GM18519 (cell line): ENCODE measurements at regions not wholly inside any gene's neighbourhood (a gene's known extent, or its start where the extent isn't known, plus 50 kb on each side); places are given as distances from the start of the nearest gene placed in this dataset.

Experiments used
- ATAC-seq: cut with Tn5 transposase; IDR thresholded peaks from one replicate; pipeline ENCODE4 v1.9.1; 2021; ENCODE audit warnings: mild to moderate bottlenecking, moderate library complexity; ENCODE audit not compliant: unreplicated experiment, low FRiP score

DNA sequence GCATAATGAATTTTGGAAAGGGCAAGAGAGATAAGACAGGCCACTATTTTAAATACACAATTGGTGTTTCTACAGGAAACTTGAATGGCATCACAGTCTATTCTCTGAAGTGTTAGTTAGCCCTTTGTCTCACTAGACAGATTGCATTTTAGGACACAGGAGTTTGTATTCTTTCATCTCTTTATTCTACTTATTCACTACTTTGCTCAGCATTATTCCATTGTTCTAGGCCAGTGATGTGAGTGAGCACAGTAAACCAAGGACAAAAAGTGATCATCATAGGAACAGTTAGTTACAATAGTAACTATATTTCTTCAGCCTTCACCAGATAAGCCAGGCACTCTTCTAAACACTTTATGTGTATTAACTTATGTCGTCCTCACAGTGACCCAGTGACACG is 150.2 kb upstream of the SLCO3A1 start:
- ATAC-seq = no peak

DNA sequence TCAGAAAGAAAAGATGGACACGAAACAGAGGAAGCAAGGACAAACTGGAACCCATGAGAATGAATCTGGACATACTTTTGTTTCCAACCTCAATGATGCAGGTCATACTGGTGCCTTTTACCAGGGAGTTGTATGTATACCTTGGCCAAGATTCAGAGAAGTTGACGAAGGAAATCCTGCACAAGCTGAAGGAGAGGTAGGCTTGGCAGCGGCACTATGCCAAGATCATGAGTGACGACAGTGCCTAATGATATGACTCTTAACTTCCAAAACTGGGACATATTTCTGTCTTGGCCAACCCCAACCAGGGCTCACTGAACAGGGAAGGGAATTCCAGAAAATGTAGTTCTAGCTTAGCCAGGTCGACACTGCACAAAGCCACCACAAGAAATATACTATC is 149.2 kb upstream of the SLCO3A1 start:
- no peak for ATAC-seq

DNA sequence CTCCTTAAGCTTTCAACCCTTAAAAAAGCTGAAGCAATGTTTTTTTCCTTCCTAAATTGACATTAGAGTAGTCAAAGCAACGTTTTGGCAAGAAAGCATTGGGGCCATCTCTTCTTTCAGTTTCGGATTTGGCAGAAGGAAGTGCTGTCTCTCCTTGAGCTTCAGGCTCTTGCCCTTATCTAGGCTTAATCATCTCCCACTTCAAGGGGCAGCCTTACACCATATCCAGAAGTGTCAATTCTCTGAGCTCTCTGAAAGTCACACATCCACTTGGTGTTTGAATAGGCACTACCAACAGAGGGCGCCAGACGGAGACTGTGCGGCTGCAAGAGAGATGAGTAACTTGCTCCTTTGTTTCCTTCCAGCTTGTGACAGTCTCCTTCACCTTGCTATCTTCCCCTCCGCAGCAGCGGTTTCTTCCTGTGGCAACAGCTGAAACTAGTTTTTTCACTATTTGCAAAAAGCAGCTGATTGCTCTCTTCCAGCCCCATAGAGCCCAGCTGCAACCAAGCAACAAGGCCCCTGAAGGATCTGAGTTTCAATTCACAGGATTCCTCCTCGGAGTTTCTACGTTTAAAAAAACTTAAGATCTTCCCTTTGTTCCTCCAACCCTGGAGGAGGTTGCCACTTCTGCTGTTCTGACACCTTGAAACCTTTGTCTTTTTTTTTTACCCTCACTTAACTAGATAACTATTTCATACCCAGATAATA is 147.0 kb upstream of the SLCO3A1 start:
- ATAC-seq = peak; percentile 75

DNA sequence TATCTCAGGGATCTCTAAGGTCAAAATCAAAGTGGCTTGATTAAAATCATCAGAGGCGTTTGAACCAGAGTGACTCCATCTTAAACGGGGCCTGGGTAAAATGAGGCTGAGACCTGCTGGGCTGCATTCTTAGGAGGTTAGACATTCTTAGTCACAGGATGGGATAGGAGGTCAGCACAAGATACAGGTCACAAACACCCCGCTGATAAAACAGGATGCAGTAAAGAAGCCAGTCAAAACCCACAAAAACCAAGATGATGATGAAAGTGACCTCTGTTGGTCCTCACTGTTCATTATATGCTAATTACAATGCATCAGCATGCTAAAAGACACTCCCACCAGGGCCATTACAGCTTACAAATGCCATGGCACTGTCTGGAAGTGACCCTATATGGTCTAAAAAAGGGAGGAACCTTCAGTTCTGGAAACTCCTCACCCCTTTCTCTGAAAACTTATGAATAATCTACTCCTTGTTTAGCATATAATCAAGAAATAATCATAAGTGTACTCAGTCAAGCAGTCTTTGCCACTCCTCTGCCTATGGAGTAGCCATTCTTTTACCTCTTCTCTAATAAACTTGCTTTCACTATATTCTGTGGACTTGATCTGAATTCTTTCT is 143.3 kb upstream of the SLCO3A1 start:
- no peak for ATAC-seq

DNA sequence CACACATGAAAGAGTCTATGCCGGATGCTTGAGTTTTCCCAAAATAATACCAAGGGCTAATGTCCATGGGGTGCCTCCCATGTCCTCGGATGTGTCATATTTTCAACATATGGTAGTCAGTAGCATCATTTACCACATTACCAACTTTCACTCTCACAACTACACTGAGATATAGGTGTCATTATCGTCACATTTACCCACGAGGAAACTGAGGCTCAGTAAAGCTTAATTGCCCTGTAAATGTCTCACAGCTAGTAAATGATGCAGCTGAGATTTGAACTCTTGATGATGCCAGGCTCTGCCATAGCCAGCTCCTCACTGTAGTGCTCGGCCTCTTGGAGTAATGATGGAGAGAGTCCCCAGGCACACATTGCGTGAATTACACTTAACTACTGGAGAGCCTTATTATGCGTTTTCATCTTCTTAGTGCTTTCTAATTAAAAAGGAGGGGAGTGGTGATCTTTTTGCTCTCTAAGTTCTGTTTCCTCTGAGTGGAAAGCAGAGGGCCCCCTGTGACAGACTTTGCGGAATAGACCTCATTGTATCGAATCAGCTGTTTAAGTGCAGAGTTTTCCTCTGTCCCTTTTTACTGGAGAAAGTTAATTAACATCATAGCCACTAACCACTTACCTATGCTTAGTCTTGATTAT is 142.0 kb upstream of the SLCO3A1 start:
- ATAC-seq = no peak

DNA sequence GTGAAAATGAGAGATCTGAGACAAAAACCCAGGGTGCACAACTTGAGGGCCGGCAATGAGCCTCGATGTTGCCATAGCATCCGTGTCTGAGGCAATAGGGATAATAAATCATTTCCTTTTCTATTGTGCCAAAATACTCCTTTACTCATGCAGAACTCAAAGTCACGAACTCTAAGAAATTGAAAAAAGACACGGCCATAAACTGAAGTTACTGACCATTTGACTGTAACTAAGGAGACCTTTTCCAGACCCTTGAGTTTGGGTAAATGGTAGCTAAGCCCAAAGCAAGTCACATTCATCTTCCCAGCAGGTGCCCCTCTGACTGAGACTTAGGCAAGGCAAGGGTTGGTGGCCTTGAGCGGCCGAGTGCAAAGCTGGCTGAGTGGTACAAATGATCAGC is 141.2 kb upstream of the SLCO3A1 start:
- no peak for ATAC-seq

DNA sequence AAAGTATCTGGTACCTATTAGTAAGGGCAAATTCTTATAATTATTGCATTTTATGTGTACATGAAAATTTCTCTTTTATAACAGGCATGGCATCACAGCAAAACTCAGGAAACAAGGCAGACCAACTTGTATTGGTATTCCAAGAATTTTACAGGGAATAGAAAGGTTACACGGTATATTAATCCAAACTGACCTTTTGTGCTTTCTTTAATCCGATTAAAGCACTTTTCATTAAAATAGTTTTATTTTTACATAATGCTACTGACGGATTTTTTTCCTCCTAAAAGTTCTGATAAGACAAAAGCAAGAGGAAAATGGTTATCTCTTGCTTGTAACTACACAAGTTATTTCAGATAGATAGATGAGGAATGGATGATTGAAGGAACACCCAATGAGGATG is 137.0 kb upstream of the SLCO3A1 start:
- no peak for ATAC-seq

DNA sequence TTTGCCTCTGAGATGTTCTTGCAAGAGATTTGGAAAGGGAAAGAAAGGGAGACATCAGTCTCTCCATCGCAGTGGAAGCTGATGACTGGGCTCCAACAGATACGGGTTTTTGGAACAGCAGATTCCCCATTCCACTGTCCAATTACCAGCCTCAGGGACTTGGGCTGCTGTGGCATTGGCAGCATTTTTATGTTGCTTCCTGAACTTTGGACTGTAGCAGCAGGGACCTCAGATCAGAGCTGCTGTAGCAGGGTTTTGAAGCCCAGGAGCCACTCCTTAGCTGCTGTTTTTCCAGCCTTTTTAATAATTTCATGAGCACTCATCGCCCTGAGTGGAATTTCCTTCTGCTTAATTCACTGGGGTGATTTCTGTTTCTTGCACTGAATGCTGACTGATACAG is 135.7 kb upstream of the SLCO3A1 start:
- ATAC-seq = no peak

DNA sequence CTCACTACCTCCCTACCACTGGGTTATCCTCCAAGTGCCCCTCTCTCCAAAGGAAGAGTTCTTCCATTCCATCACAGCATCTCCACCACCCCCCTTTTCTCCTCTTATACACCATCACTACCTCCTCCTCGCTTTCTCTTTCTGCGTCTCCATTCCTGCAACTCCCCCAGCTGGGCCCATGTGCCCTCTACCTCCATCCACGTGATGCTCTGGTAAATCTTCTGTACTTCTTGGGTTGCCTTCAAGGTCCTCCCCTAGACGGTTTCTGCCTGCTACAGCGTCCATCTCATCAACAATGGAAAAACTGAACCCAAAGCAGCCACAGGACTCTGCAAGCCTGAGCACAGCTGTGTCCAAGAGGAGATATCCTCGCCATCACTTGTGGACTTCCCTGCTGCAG is 129.5 kb upstream of the SLCO3A1 start:
- ATAC-seq = no peak

DNA sequence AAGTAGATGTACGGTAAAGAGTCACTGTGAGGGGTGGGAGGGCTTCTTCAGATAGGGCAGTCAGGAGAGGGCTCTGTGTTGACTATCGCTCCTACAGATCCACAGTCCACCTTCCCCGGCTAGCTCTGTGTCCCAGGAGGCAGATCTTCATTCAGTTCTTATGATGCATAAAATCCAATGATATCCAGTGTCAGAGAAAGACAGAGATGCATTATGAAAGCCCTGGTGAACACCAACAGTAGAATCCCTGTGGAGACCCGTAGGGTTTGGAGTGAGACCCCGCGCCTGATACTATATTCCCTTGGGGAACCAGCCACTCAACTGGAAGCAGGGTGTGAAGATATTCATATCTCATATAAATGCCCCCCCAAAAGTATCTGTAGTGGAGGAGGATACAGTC is 119.8 kb upstream of the SLCO3A1 start:
- no peak for ATAC-seq

DNA sequence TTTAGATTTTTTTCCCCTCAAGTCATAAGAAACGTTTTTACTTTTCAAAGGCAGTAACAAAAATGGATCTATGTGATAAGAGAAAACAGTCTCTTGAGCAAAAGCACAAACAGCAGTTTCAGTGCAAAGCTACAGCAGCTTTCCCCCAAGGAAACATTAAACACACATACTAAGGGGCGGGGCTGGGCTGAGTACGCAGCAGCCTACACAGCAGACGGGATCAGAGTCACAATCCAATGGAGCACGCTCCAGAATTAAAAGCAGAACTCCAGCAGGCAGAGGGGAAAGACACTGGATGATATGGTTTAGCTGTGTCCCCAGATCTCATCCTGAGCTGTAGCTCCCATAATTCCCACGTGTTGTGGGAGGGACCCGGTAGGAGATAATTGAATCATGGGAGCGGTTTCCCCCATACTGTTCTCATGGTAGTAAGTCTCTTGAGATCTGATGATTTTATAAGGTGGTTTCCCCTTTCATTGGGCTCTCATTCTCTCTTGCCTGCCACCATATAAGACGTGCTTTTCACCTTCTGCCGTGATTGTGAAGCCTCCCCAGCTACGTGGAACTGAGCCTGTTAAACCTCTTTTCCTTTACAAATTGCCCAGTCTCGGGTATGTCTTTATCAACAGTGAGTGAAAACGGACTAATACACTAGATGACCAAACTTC is 116.2 kb upstream of the SLCO3A1 start:
- no peak for ATAC-seq

DNA sequence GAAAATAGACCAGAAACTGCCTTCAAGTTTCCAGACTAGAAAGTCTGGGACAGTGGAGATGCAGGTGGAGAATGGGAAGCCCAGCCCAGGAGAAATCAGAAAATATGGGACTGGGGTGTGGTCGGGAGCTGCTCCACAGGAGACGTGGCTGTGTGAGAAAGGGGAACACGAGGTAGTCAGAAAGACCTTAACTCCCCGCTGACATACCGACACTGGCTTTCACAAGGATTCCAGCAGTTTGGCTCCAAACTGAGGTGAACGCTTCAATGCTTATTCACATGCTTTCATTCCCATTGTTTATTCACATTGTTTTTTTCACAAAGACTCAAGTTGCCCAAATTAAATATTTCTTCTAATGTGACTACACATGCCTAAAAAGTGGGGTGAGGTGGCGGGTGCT is 111.5 kb upstream of the SLCO3A1 start:
- ATAC-seq = no peak

DNA sequence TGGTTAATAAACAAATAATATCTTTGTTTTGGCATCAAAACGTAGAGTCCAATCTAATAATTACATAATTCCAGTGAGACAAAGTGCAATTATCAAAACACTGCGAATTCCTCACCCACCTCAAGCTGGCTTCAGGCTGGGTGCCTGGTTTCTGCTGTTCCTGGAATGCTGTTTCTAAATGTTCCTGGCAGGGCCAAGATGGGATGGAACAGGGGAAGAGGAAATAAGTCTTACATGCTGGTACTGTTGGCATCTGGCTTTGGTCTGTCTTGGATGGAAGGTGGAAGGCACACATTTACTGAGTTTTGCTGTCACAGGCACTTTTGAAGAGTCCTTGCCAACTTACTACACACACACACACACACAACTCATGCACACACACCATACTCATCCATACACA is 101.9 kb upstream of the SLCO3A1 start:
- no peak for ATAC-seq

DNA sequence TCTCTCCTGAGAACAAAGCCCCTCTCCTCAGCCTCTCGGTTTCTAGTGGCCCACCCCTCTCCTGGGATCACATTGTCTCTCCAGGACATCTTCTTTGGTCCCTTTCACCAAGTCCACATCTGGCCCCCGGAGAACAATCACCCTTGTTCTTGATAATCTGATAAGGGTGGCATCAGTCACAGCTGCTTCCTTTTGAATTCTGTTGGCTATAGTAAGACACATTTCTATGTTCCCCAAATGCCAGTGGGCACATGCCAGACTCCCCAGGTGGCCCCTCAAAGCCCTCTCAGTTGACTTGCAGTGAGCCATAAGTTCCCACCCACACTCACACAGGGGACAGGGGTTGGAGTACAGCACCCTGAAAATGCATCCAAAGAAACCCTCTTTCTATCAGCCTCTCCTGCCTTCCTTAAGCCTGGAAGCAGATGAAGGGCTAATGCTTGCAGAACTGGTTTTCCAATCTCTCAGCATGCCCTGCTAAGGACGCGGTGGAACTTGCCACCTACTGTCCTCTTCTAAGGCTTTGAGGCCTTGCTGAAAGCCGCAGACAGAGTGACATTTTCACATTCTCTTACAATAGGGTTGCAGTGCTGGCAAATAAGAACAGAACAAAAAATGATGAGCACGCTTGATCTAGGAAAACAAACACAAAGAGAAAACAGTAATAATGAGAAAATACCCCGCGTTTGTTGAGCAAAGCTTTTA is 101.3 kb upstream of the SLCO3A1 start:
- ATAC-seq = no peak

DNA sequence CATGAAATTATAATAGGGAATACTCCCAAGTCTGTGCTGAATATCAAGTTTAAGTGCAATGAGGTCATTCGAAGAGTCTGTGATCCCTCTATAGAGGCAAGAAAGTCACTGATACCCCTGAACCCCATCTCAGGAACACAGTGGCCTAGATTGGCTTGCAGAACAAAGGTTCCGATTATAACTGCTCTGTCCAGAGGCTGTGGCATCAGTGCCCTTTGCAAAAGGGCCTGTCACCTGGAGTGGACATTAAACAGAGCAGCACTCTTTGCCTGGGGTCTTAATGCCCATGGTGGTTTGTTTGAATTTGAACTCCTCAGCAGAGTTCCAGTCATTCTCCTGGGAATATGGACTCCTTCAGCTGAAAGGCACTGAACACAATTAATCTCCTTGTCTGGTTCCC is 93.9 kb upstream of the SLCO3A1 start:
- no peak for ATAC-seq

DNA sequence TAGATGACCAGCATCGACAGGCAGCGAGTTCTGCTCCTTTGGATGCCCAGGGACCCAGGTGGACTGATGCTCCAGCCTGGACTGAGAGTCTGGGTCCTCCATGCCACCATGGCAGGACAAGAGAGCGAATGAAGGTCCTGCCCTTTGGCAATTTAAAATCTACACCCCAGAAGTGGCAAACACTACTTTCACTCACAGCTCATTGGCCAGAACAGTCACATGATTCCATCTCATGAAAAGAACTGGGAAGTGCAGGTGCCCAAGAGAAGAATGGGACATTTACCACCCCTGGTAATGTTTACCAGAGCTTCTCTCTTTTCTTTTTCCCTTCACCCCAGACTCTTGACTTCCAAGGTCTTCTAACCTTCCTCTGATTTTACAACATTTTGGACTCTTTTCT is 87.8 kb upstream of the SLCO3A1 start:
- no peak for ATAC-seq

DNA sequence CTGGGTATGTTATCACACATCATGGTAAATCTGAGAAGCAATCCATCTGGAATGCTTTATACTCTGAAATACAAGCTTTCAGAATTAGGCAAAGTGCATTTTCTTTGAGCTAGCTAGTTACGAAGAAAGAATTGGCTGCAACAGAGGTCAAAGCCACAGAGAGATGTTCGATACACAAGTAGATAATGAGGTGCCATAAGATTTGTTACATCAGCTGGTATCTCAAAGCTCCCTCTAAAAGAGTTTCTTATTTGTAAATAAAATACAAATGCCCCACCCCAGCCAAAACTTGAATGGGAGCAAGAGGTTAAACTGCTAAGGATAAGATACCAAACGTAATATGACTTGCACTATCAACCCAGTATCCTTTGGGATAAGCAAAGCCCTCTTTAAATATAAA is 84.0 kb upstream of the SLCO3A1 start:
- ATAC-seq = no peak

DNA sequence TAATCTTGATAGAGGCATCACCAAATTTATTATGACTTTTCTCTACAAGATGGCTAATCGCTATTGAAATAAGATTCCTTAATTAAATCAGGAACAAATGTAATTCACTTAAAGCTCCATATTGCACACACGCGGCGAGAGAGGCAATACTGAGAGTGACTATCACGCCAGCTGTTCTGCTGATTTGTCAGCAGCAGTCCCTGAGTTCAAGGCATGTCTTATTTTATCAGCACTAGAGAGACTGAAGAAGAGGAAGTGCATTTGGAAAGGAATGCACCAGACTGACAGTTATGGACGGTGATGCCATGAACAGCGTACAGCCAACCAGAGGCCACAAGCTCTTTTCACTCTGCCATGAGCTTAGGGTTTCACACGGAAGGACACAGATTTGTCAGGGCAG is 83.6 kb upstream of the SLCO3A1 start:
- ATAC-seq = no peak

DNA sequence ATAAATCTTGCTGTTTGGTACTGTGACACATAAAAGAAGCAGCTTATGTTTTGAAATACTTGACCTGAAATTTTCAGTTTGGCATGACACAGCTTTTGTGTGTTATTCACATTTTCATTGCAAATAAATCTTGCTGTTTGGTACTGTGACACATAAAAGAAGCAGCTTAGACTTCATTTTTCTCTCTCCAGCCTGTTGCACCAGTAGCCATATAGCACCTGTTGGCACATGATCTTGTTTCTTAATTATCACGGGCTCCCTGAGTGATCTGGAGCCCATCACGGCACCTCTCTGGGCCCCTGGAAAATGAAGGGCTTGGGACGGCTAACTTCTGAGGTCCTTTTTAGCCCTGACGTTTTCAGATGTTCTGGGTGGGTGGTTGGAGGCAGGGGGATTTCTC is 77.4 kb upstream of the SLCO3A1 start:
- no peak for ATAC-seq

DNA sequence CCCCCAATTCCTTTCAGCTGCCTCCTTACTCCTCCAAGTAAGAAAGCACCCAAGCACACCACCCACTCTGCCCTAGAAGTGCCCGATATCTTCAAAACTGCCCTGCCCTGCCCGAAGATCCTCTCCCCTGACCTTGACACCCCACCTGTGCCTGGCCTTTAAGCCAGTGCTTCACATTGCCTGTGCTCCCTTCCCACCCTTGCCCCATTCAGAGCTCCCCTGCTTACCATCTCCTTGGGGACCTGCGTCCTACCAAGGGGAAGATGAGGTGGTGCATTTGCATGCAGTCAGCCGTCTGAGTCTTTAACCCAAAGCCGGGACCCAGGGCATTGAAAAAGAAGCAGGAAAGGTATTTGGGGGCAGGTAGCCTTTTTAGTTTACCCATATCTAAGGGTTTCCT is 73.5 kb upstream of the SLCO3A1 start:
- ATAC-seq = no peak

DNA sequence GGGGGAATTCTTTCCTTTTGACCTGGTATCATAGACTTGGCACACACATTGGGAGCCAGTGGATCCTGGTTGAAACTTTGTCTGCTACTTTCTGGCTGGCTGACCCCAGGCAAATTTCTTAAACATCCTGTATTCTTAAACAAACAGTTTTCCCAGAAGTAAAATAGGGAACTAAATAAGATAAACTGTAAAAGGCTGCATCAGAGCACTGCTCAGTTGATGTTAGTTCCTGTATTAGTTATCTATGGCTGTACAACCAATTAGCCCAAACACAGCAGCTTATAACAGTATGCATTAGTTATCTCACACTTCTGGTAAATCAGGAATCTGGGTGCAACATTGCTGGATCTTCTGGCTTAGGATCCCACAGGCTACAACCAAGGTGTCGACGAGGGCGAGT is 73.1 kb upstream of the SLCO3A1 start:
- no peak for ATAC-seq
